ENCODE measurements at regions not wholly inside any gene's neighbourhood (a gene's known extent, or its start where the extent isn't known, plus 50 kb on each side); places are given as distances from the start of the nearest gene placed in this dataset.

DNA sequence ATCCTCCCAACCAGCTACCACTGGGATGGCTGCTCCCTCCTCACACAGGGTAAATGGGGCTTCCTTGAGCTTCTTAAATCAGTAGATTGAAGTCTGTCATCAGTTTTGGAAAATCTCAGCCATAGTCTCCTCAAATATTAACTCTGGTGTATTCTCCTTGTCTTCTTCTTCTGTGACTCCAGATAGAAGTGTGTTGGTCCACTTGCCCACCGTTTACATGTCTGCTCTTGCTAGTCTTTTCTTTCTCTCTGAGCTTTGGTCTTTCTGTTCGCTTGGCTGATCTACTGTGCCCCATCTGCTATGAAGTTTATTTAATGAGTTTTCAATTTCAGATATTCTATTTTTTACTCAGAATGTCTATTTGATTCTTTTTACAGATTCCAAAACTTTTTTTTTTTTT lies 281.7 kb upstream of the HDAC4 start:
- no peaks in the 10 kb centered on the region for H3K36me3 ChIP-seq
- Mint-ChIP-seq H3K4me1 (peaks cover 3% of the 10 kb centered on the region), H3K9me3 (peaks cover 10% of the 10 kb centered on the region), H3K27ac (no peak overlapping the region), H3K27me3 (ENCODE audit: insufficient read depth, low read depth) (peaks cover 5% of the 10 kb centered on the region), H3K4me3 (no peak overlapping the region), H3K36me3 (no peaks in the 10 kb centered on the region)
- no peak overlapping the region for H3K9ac ChIP-seq
- H3K4me1 ChIP-seq, result no peaks in the 10 kb centered on the region
- no peak overlapping the region for H3K4me2 ChIP-seq
- H3F3A ChIP-seq (ENCODE audit: low read depth), result no peaks in the 10 kb centered on the region
- DNase-seq (ENCODE audit: low spot score), result no peak
- no peak overlapping the region for H3K27ac ChIP-seq
- H3K79me2 ChIP-seq (ENCODE audit: low read depth), result no peaks in the 10 kb centered on the region
- no peaks in the 10 kb centered on the region for H4K20me1 ChIP-seq (ENCODE audit: low read depth)
- H3K9me3 ChIP-seq (ENCODE audit: low read depth), result no peaks in the 10 kb centered on the region
- TF ChIP-seq EZH2 (IDR thresholded peaks at IDR 0.05), result no peak
- TF ChIP-seq EZH2phosphoT487 (IDR thresholded peaks at IDR 0.05), result no peak
- TF ChIP-seq, protein P1, sequence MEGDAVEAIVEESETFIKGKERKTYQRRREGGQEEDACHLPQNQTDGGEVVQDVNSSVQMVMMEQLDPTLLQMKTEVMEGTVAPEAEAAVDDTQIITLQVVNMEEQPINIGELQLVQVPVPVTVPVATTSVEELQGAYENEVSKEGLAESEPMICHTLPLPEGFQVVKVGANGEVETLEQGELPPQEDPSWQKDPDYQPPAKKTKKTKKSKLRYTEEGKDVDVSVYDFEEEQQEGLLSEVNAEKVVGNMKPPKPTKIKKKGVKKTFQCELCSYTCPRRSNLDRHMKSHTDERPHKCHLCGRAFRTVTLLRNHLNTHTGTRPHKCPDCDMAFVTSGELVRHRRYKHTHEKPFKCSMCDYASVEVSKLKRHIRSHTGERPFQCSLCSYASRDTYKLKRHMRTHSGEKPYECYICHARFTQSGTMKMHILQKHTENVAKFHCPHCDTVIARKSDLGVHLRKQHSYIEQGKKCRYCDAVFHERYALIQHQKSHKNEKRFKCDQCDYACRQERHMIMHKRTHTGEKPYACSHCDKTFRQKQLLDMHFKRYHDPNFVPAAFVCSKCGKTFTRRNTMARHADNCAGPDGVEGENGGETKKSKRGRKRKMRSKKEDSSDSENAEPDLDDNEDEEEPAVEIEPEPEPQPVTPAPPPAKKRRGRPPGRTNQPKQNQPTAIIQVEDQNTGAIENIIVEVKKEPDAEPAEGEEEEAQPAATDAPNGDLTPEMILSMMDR (IDR thresholded peaks at IDR 0.05), result no peak
- no peak overlapping the region for H3K4me3 ChIP-seq
- H3K27me3 ChIP-seq, result no peaks in the 10 kb centered on the region
- no peak overlapping the region for H2AFZ ChIP-seq (replicated peaks)

DNA sequence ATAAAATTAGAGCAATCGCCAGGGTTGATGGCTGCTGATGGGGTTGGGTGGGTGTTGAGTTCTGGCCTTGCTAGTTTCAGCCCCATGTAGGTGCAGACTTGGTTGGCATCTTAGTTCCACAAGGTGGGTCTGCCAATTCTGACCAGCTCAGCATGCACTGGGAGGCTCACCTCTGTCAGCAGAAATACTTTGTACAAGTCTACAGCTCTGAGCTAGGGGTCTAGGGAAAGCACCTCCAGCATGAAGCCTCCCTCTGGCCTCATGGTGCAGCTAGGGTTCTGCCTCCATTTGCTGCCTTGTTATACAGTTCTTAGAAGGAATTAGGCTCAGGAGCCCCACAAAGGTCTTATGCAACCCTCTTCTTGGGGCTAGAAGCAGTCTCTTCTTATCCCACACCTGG lies 278.9 kb upstream of the HDAC4 start:
- H3K4me1 Mint-ChIP-seq, result peaks cover 12% of the 10 kb centered on the region
- no peak for TF ChIP-seq EZH2phosphoT487 (IDR thresholded peaks at IDR 0.05)
- no peak for TF ChIP-seq EZH2 (IDR thresholded peaks at IDR 0.05)
- TF ChIP-seq, protein P1 (IDR thresholded peaks at IDR 0.05), result no peak
- H3K4me2 ChIP-seq, result no peak overlapping the region
- H3K9me3 Mint-ChIP-seq, result peaks cover 7% of the 10 kb centered on the region
- no peaks in the 10 kb centered on the region for H3K9me3 ChIP-seq (ENCODE audit: low read depth)
- H3K4me1 ChIP-seq, result no peaks in the 10 kb centered on the region
- no peaks in the 10 kb centered on the region for H3K79me2 ChIP-seq (ENCODE audit: low read depth)
- H3K36me3 Mint-ChIP-seq, result no peaks in the 10 kb centered on the region
- H3K4me3 Mint-ChIP-seq, result no peak overlapping the region
- H2AFZ ChIP-seq (replicated peaks), result no peak overlapping the region
- H3F3A ChIP-seq (ENCODE audit: low read depth), result no peaks in the 10 kb centered on the region
- no peaks in the 10 kb centered on the region for H3K36me3 ChIP-seq
- H3K27ac Mint-ChIP-seq, result no peak overlapping the region
- H3K9ac ChIP-seq, result no peak overlapping the region
- DNase-seq (ENCODE audit: low spot score), result no peak
- no peaks in the 10 kb centered on the region for H3K27me3 ChIP-seq
- no peaks in the 10 kb centered on the region for H4K20me1 ChIP-seq (ENCODE audit: low read depth)
- H3K27me3 Mint-ChIP-seq (ENCODE audit: insufficient read depth, low read depth), result peaks cover 4% of the 10 kb centered on the region
- H3K4me3 ChIP-seq, result no peak overlapping the region
- no peak overlapping the region for H3K27ac ChIP-seq

DNA sequence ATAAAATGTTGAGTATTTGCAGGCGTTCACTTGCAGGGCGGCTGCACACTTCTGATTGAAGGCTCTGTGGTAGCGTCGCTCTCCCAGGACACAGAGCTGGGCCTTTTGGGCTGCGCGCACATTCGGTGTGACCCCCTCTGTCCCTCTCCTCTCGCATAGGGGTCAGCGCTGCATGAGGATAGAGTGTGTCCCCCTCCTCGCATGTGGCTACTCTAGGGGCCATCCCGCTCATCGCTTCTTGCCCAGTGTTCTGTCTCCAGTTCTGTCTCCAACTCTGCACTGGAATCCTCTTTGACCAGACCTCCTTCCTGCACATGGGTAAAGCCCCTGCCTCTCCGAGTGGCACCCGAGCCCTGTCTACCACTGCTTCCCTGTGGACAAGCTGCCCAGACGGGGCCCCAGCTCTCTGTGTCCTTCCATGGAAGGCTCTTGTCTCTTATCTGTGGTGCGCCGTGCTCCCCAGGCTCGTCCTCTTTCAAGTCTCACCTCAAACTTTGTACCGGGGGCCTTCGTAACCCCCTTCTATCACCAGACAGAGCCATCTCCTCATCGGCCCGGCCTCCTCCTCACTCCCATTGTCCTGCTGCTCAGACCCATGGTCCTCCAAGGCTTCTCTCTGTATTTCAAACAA lies 278.0 kb upstream of the HDAC4 start:
- Histone ChIP-seq H3K4me2 (no peak overlapping the region), H2AFZ (replicated peaks) (no peak overlapping the region), H3K36me3 (no peaks in the 10 kb centered on the region), H3K4me1 (no peaks in the 10 kb centered on the region), H4K20me1 (ENCODE audit: low read depth) (no peaks in the 10 kb centered on the region), H3K79me2 (ENCODE audit: low read depth) (no peaks in the 10 kb centered on the region), H3K27ac (no peak overlapping the region), H3K27me3 (no peaks in the 10 kb centered on the region), H3F3A (ENCODE audit: low read depth) (no peaks in the 10 kb centered on the region), H3K9ac (no peak overlapping the region), H3K9me3 (ENCODE audit: low read depth) (no peaks in the 10 kb centered on the region), H3K4me3 (no peak overlapping the region)
- no peak for DNase-seq (ENCODE audit: low spot score)
- no peak overlapping the region for H3K4me3 Mint-ChIP-seq
- H3K4me1 Mint-ChIP-seq, result peaks cover 12% of the 10 kb centered on the region
- H3K36me3 Mint-ChIP-seq, result no peaks in the 10 kb centered on the region
- peaks cover 6% of the 10 kb centered on the region for H3K9me3 Mint-ChIP-seq
- peaks cover 5% of the 10 kb centered on the region for H3K27me3 Mint-ChIP-seq (ENCODE audit: insufficient read depth, low read depth)
- TF ChIP-seq EZH2 (IDR thresholded peaks at IDR 0.05), result no peak
- TF ChIP-seq, protein P1 (IDR thresholded peaks at IDR 0.05), result no peak
- TF ChIP-seq EZH2phosphoT487 (IDR thresholded peaks at IDR 0.05), result no peak
- H3K27ac Mint-ChIP-seq, result no peak overlapping the region

Measured in neural progenitor cell (in vitro differentiated cells).